Esophagus squamous epithelium (tissue), 4 donors: ENCODE measurements at regions not wholly inside any gene's neighbourhood (a gene's known extent, or its start where the extent isn't known, plus 50 kb on each side); places are given as distances from the start of the nearest gene placed in this dataset.

Source experiments
- POLR2A ChIP-seq, 4 donors: fragments of 450-650 bp; IDR thresholded peaks; one replicate each; pipeline ENCODE4 v1.6.1; 2017; ENCODE audit warnings: antibody characterized with exemption in 4 of 4, mild to moderate bottlenecking in 4 of 4, moderate library complexity in 3 of 4
- TF ChIP-seq, protein P1 (sequence below), 6 experiments: fragments of 450-650 bp in 4 of 6; fragments of 200-600 bp in 2 of 6; sonication (generic) in 2 of 6; IDR thresholded peaks; one replicate each; pipeline ENCODE4 v1.5.1; 2016 to 2019; ENCODE audit warnings: antibody characterized with exemption in 6 of 6, mild to moderate bottlenecking in 4 of 6, moderate library complexity in 4 of 6

DNA sequence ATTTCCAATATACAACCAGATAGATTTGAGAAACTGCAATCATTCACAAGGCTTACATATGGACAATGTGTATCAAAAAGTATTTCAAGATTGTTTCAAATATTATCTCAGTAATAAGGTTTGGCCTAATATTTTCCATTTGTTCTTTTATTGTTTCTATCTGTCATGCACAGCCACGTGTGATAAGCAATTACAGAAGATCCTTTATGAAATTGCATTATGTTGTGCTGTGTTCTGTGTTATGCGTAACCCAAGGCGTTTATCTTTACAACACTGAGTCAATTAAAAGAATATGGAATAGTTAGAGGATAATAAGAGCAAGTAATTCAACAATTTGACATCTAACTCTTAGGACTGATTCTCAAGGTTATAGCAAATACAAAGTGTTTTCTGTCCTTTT is 1009.3 kb upstream of the PRMT6 start:
- no peak for TF ChIP-seq POLR2A (IDR thresholded peaks at IDR 0.05)
- TF ChIP-seq, protein P1, sequence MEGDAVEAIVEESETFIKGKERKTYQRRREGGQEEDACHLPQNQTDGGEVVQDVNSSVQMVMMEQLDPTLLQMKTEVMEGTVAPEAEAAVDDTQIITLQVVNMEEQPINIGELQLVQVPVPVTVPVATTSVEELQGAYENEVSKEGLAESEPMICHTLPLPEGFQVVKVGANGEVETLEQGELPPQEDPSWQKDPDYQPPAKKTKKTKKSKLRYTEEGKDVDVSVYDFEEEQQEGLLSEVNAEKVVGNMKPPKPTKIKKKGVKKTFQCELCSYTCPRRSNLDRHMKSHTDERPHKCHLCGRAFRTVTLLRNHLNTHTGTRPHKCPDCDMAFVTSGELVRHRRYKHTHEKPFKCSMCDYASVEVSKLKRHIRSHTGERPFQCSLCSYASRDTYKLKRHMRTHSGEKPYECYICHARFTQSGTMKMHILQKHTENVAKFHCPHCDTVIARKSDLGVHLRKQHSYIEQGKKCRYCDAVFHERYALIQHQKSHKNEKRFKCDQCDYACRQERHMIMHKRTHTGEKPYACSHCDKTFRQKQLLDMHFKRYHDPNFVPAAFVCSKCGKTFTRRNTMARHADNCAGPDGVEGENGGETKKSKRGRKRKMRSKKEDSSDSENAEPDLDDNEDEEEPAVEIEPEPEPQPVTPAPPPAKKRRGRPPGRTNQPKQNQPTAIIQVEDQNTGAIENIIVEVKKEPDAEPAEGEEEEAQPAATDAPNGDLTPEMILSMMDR (IDR thresholded peaks at IDR 0.05) = no peak
